Neural crest cell (in vitro differentiated cells): ENCODE measurements at regions not wholly inside any gene's neighbourhood (a gene's known extent, or its start where the extent isn't known, plus 50 kb on each side); places are given as distances from the start of the nearest gene placed in this dataset.

ENCODE experiments used
- DNase-seq: peaks from one replicate; pipeline ENCODE4 v3.0.0; 2021; ENCODE audit warnings: low read depth, mixed read lengths, low spot score
- H3K27ac Mint-ChIP-seq: one replicate; pipeline ENCODE4 v1.8.0; 2021; ENCODE audit warnings: mild to moderate bottlenecking, mixed read lengths; ENCODE audit not compliant: unreplicated experiment
- H3K27me3 Mint-ChIP-seq: 2 replicates; pipeline ENCODE4 v1.8.0; 2021; ENCODE audit warnings: low read depth, mild to moderate bottlenecking, mixed read lengths
- H3K36me3 Mint-ChIP-seq: 2 replicates; pipeline ENCODE4 v1.8.0; 2021; ENCODE audit warnings: low read depth, mild to moderate bottlenecking, mixed read lengths
- H3K4me1 Mint-ChIP-seq: 2 replicates; pipeline ENCODE4 v1.8.0; 2021; ENCODE audit warnings: mixed read lengths
- H3K4me3 Mint-ChIP-seq: one replicate; pipeline ENCODE4 v1.8.0; 2021; ENCODE audit warnings: mild to moderate bottlenecking, mixed read lengths
- H3K9me3 Mint-ChIP-seq: 2 replicates; pipeline ENCODE4 v1.8.0; 2021; ENCODE audit warnings: mixed read lengths
- CTCF ChIP-seq: fragments of 200-600 bp; sonication (generic); conservative IDR thresholded peaks from 2 replicates; pipeline ENCODE4 v1.5.0; 2021; ENCODE audit warnings: antibody characterized with exemption, mild to moderate bottlenecking

- TF ChIP-seq CTCF: no peak
- Mint-ChIP-seq H3K36me3 (peaks cover 4% of the 10 kb centered on the region), H3K27me3 (peaks cover 5% of the 10 kb centered on the region), H3K4me1 (peaks cover 6% of the 10 kb centered on the region), H3K4me3 (no peak overlapping the region), H3K9me3 (peaks cover 4% of the 10 kb centered on the region), H3K27ac (no peak overlapping the region)
- no peak for DNase-seq
Measured at GRCh38 chr16:9177861-9178260, 86.4 kb downstream of the HAPSTR1 start.

- Mint-ChIP-seq H3K27ac (no peak overlapping the region), H3K4me3 (no peak overlapping the region), H3K9me3 (no peaks in the 10 kb centered on the region), H3K36me3 (no peaks in the 10 kb centered on the region), H3K4me1 (no peaks in the 10 kb centered on the region), H3K27me3 (peaks cover 3% of the 10 kb centered on the region)
- TF ChIP-seq CTCF: no peak
- DNase-seq: no peak
Measured at GRCh38 chr16:9183682-9184353, 92.4 kb downstream of the HAPSTR1 start.

- no peak for TF ChIP-seq CTCF
Measured at GRCh38 chr16:9184354-9184690, 92.9 kb downstream of the HAPSTR1 start.

GRCh38 chr16:9185381-9185780 lies 93.9 kb downstream of the HAPSTR1 start:
- Mint-ChIP-seq H3K4me3 (no peak overlapping the region), H3K4me1 (no peaks in the 10 kb centered on the region), H3K36me3 (no peaks in the 10 kb centered on the region), H3K27me3 (peaks cover 3% of the 10 kb centered on the region), H3K27ac (peak overlapping the region; percentile 84), H3K9me3 (no peaks in the 10 kb centered on the region)
- no peak for DNase-seq
- TF ChIP-seq CTCF: no peak

More at GRCh38 chr16:9184354-9184690, 92.9 kb downstream of the HAPSTR1 start:
- no peaks in the 10 kb centered on the region for H3K36me3 Mint-ChIP-seq
- DNase-seq: no peak
- H3K27ac Mint-ChIP-seq: no peak overlapping the region
- H3K27me3 Mint-ChIP-seq: peaks cover 3% of the 10 kb centered on the region
- H3K9me3 Mint-ChIP-seq: no peaks in the 10 kb centered on the region
- H3K4me1 Mint-ChIP-seq: no peaks in the 10 kb centered on the region
- H3K4me3 Mint-ChIP-seq: no peak overlapping the region

- Mint-ChIP-seq H3K4me3 (no peak overlapping the region), H3K4me1 (no peaks in the 10 kb centered on the region), H3K27me3 (peaks cover under 1% of the 10 kb centered on the region), H3K36me3 (no peaks in the 10 kb centered on the region), H3K9me3 (no peaks in the 10 kb centered on the region), H3K27ac (peak overlapping the region; percentile 38)
- no peak for DNase-seq
- no peak for TF ChIP-seq CTCF
Measured at GRCh38 chr16:9186061-9186460, 94.6 kb downstream of the HAPSTR1 start.
